ENCODE measurements at regions not wholly inside any gene's neighbourhood (a gene's known extent, or its start where the extent isn't known, plus 50 kb on each side); places are given as distances from the start of the nearest gene placed in this dataset.

DNA sequence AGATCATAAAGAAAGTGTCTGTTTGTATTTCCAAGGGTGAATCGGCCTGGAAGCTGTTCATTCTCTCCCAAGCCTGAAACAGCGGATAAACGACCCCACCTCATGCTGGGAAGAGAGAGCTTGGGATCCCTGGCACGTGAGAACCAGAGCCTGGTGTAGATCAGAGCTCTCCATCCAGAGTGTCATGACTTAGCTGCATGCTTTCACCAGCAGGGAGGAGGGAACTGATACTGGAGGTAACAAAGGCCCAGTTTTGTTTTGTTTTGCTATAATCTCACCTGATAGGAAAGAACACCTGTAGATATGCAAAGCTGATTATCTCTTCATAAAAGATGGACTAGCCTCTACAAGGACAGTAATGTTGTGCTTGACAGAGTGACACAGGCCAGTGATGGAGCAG lies 236.6 kb downstream of the POM121L12 start:
- CTCF ChIA-PET, result no interaction called here

DNA sequence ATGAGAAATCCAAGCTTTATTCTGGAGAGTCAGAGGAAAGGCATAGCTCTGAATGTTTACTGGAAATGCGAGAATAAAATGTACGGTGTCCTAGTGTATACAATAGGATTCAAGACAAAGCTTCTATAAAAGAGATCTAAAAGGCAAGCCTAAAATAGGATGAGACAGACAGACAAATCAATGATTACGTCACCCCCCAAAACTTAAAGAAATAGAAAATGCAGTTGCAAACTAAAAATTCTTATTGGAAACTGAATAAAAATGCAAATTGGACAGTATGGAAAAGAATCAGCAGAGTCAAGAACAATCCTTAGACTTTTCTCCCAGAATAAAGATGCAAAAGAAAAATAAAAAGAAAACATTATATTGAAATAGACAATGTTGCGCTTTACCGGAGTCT lies 245.9 kb downstream of the POM121L12 start:
- DNase-seq, result no peak
- Mint-ChIP-seq H3K4me3 (ENCODE audit: unreplicated experiment) (no peak overlapping the region), H3K27ac (ENCODE audit: unreplicated experiment) (no peak overlapping the region), H3K9me3 (ENCODE audit: unreplicated experiment) (peaks cover 21% of the 10 kb centered on the region), H3K36me3 (ENCODE audit: insufficient read depth, unreplicated experiment) (no peaks in the 10 kb centered on the region), H3K4me1 (ENCODE audit: low read depth, unreplicated experiment) (no peaks in the 10 kb centered on the region), H3K27me3 (ENCODE audit: insufficient read depth, unreplicated experiment) (no peaks in the 10 kb centered on the region)
- ChIA-PET CTCF (no interaction called here), POLR2A (no interaction called here)
- BruUV-seq (replicated peaks), result no TSS peak
- Histone ChIP-seq H3K27me3 (replicated peaks; ENCODE audit: control insufficient read depth, insufficient read depth, low read length) (no peaks in the 10 kb centered on the region), H3K9me3 (no peaks in the 10 kb centered on the region), H3K4me1 (no peaks in the 10 kb centered on the region), H3K36me3 (ENCODE audit: control insufficient read depth, insufficient read depth, low read length) (no peaks in the 10 kb centered on the region), H3K4me3 (ENCODE audit: low read depth, low read length) (no peak overlapping the region)
- intact Hi-C loops (cut with micrococcal nuclease; ENCODE audit: unreplicated experiment), result no loop called here
- TF ChIP-seq, protein P1, sequence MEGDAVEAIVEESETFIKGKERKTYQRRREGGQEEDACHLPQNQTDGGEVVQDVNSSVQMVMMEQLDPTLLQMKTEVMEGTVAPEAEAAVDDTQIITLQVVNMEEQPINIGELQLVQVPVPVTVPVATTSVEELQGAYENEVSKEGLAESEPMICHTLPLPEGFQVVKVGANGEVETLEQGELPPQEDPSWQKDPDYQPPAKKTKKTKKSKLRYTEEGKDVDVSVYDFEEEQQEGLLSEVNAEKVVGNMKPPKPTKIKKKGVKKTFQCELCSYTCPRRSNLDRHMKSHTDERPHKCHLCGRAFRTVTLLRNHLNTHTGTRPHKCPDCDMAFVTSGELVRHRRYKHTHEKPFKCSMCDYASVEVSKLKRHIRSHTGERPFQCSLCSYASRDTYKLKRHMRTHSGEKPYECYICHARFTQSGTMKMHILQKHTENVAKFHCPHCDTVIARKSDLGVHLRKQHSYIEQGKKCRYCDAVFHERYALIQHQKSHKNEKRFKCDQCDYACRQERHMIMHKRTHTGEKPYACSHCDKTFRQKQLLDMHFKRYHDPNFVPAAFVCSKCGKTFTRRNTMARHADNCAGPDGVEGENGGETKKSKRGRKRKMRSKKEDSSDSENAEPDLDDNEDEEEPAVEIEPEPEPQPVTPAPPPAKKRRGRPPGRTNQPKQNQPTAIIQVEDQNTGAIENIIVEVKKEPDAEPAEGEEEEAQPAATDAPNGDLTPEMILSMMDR (IDR thresholded peaks at IDR 0.05; ENCODE audit: insufficient read depth in 1 of 2, low read depth in 1 of 2, low read length in 1 of 2, severe bottlenecking in 1 of 2, unreplicated experiment in 1 of 2), result no peak

More for the DNA sequence above, 236.6 kb downstream of the POM121L12 start:
- no peaks in the 10 kb centered on the region for H3K36me3 ChIP-seq (ENCODE audit: control insufficient read depth, insufficient read depth, low read length)
- Mint-ChIP-seq H3K27ac (ENCODE audit: unreplicated experiment) (no peak overlapping the region), H3K36me3 (ENCODE audit: insufficient read depth, unreplicated experiment) (no peaks in the 10 kb centered on the region), H3K4me1 (ENCODE audit: low read depth, unreplicated experiment) (no peaks in the 10 kb centered on the region), H3K4me3 (ENCODE audit: unreplicated experiment) (no peak overlapping the region), H3K27me3 (ENCODE audit: insufficient read depth, unreplicated experiment) (peaks cover 4% of the 10 kb centered on the region), H3K9me3 (ENCODE audit: unreplicated experiment) (no peaks in the 10 kb centered on the region)
- H3K4me3 ChIP-seq (ENCODE audit: low read depth, low read length), result no peak overlapping the region
- BruUV-seq (replicated peaks), result no TSS peak
- POLR2A ChIA-PET, result no interaction called here
- no peaks in the 10 kb centered on the region for H3K4me1 ChIP-seq
- TF ChIP-seq, protein P1 (IDR thresholded peaks at IDR 0.05; ENCODE audit: insufficient read depth in 1 of 2, low read depth in 1 of 2, low read length in 1 of 2, severe bottlenecking in 1 of 2, unreplicated experiment in 1 of 2), result no peak
- H3K27me3 ChIP-seq (replicated peaks; ENCODE audit: control insufficient read depth, insufficient read depth, low read length), result no peaks in the 10 kb centered on the region
- no peak for DNase-seq
- intact Hi-C loops (cut with micrococcal nuclease; ENCODE audit: unreplicated experiment), result no loop called here
- H3K9me3 ChIP-seq, result no peaks in the 10 kb centered on the region

DNA sequence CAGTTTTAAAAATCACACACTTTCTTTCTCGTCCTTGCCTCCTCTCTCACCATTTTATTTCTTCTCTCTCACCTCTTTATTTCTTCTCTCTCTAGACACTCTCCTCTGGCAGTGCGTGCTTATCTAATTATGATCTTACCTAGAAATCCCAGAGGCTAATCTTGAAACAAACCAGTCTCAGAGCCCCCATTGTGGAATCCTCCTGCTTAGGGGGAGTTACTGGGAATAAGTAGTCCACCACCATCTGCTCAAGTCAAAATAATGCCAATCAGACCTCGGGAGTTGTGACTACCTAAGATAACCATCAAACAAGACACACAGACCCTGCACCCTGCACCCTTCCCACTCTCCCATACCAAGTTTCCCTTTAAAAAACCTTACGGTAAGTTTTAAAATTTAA lies 256.9 kb downstream of the POM121L12 start:
- H3K9me3 ChIP-seq, result no peaks in the 10 kb centered on the region
- Mint-ChIP-seq H3K4me3 (ENCODE audit: unreplicated experiment) (no peak overlapping the region), H3K27me3 (ENCODE audit: insufficient read depth, unreplicated experiment) (peaks cover 2% of the 10 kb centered on the region), H3K9me3 (ENCODE audit: unreplicated experiment) (peaks cover 22% of the 10 kb centered on the region), H3K4me1 (ENCODE audit: low read depth, unreplicated experiment) (no peaks in the 10 kb centered on the region), H3K36me3 (ENCODE audit: insufficient read depth, unreplicated experiment) (no peaks in the 10 kb centered on the region), H3K27ac (ENCODE audit: unreplicated experiment) (no peak overlapping the region)
- ChIA-PET CTCF (no interaction called here), POLR2A (no interaction called here)
- TF ChIP-seq, protein P1 (IDR thresholded peaks at IDR 0.05; ENCODE audit: insufficient read depth in 1 of 2, low read depth in 1 of 2, low read length in 1 of 2, severe bottlenecking in 1 of 2, unreplicated experiment in 1 of 2), result no peak
- no peak for DNase-seq
- intact Hi-C loops (cut with micrococcal nuclease; ENCODE audit: unreplicated experiment), result no loop called here
- no TSS peak for BruUV-seq (replicated peaks)
- H3K36me3 ChIP-seq (ENCODE audit: control insufficient read depth, insufficient read depth, low read length), result no peaks in the 10 kb centered on the region
- no peak overlapping the region for H3K4me3 ChIP-seq (ENCODE audit: low read depth, low read length)
- no peaks in the 10 kb centered on the region for H3K4me1 ChIP-seq
- no peaks in the 10 kb centered on the region for H3K27me3 ChIP-seq (replicated peaks; ENCODE audit: control insufficient read depth, insufficient read depth, low read length)

All from Caco-2 (cell line).